ENCODE measurements at regions not wholly inside any gene's neighbourhood (a gene's known extent, or its start where the extent isn't known, plus 50 kb on each side); places are given as distances from the start of the nearest gene placed in this dataset.

DNA sequence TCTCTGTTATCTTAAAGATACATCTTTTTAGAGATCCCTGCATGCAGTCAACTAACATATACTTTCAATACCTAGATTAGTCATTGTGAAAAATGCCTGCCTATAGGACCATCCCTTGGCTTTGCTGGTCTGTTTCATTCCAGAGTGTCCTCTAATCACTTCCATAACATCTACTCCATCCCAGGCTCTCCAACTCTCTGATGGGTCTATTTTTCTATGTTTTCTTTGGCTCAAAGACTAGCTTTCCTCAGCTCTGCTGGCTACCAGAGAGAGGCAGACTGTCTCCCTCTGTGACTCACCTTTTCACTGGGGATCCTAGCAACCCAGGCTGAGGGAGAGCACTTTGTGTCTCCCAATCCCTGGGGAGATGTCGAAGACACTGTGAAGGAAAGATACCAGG lies 547.7 kb upstream of the MCTP2 start:
- H4K20me1 ChIP-seq (ENCODE audit: insufficient read depth), result no peaks in the 10 kb centered on the region
- no peaks in the 10 kb centered on the region for H3K4me1 ChIP-seq (ENCODE audit: control insufficient read depth in 1 of 2, insufficient read depth in 2 of 2, low read depth in 1 of 2, low read length in 1 of 2)
- H3K9me3 ChIP-seq, result no peaks in the 10 kb centered on the region
- H3K79me2 ChIP-seq (ENCODE audit: insufficient read depth), result no peaks in the 10 kb centered on the region
- no peaks in the 10 kb centered on the region for H3K27me3 ChIP-seq (ENCODE audit: insufficient read depth)
- no peaks in the 10 kb centered on the region for H3K36me3 ChIP-seq (replicated peaks in 1 of 2; ENCODE audit: control insufficient read depth in 1 of 2, insufficient read depth in 2 of 2, low read length in 1 of 2)
- no peak for TF ChIP-seq FOXJ3 (CRISPR knock-in tag; IDR thresholded peaks at IDR 0.05)
- no peak for TF ChIP-seq NRF1 (IDR thresholded peaks at IDR 0.05; ENCODE audit: low read depth, low read length)
- no peak overlapping the region for H3K9ac ChIP-seq
- no peak overlapping the region for H3K4me3 ChIP-seq (ENCODE audit: low read depth in 2 of 2, low read length in 1 of 2)
- no peaks in the 10 kb centered on the region for H3F3A ChIP-seq (replicated peaks; ENCODE audit: insufficient read depth)
- ChIA-PET POLR2A (no interaction called here), CTCF (interaction anchor here (1.5 kb wide), 1 partner anchor 436 kb away, joined by 5 read pairs; no protein-coding TSS in a partner anchor)
- WGBS (ENCODE audit: low lambda C conversion rate), result 0% methylated on average over 1 of the region's 1 CpG
- H3K4me2 ChIP-seq, result no peak overlapping the region
- no peaks in the 10 kb centered on the region for H3K9me2 ChIP-seq
- no peak overlapping the region for H3K27ac ChIP-seq (ENCODE audit: low read depth in 2 of 2, low read length in 1 of 2)
- DNase-seq, result no peak
- H2AFZ ChIP-seq (ENCODE audit: low read depth), result no peak overlapping the region

DNA sequence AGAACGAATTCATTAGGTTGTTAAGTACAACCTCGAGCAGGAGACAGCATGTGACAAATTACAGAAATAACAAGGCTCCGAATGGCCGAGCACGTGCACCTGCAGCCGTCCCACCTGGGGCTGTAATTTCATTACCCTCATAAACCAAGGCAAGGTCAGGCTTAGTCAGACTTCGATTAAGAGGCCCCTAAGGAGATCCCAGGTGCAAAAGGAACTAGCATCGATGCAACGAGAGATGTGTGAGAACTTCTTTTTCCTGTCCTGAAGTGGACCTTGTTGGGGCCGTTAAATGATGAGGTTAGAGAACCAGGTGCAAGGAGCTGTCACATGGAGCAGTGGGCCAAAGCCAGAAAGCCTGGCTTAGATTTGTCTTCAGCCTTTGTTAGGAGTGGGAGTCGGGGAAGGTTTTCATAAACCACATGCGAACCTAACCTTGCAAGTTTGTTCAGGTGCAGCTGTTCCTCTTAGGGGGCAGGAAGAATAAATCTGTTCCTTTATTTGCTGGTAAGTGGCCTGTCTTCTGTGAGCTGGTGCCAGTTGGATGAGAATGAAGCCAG lies 559.9 kb upstream of the MCTP2 start:
- Histone ChIP-seq H3K36me3 (replicated peaks in 1 of 2; ENCODE audit: control insufficient read depth in 1 of 2, insufficient read depth in 2 of 2, low read length in 1 of 2) (no peaks in the 10 kb centered on the region), H3K9ac (no peak overlapping the region), H3K79me2 (ENCODE audit: insufficient read depth) (no peaks in the 10 kb centered on the region), H3K4me3 (ENCODE audit: low read depth in 2 of 2, low read length in 1 of 2) (no peak overlapping the region), H3K4me1 (ENCODE audit: control insufficient read depth in 1 of 2, insufficient read depth in 2 of 2, low read depth in 1 of 2, low read length in 1 of 2) (no peaks in the 10 kb centered on the region), H3K27ac (ENCODE audit: low read depth in 2 of 2, low read length in 1 of 2) (no peak overlapping the region), H3K27me3 (ENCODE audit: insufficient read depth) (no peaks in the 10 kb centered on the region), H4K20me1 (ENCODE audit: insufficient read depth) (no peaks in the 10 kb centered on the region), H3K9me2 (peaks cover 7% of the 10 kb centered on the region; the same call in 1 of the 2 replicates), H3K4me2 (no peak overlapping the region), H3F3A (replicated peaks; ENCODE audit: insufficient read depth) (no peaks in the 10 kb centered on the region), H2AFZ (ENCODE audit: low read depth) (no peak overlapping the region), H3K9me3 (no peaks in the 10 kb centered on the region)
- TF ChIP-seq EP300 (IDR thresholded peaks at IDR 0.05; ENCODE audit: borderline replicate concordance in 1 of 2, low read depth in 1 of 2, low read length in 1 of 2) (no peak), RAD21 (IDR thresholded peaks at IDR 0.05; ENCODE audit: low read length) (no peak), FOXJ3 (CRISPR knock-in tag; IDR thresholded peaks at IDR 0.05) (no peak), POLR2AphosphoS5 (IDR thresholded peaks at IDR 0.05; ENCODE audit: low read depth, low read length) (no peak), TAF1 (IDR thresholded peaks at IDR 0.05; ENCODE audit: borderline replicate concordance, low read depth, low read length) (no peak), NRF1 (IDR thresholded peaks at IDR 0.05; ENCODE audit: low read depth, low read length) (no peak), GABPA (IDR thresholded peaks at IDR 0.05; ENCODE audit: low read depth) (no peak), FOXM1 (IDR thresholded peaks at IDR 0.05; ENCODE audit: low read depth) (no peak), MXI1 (IDR thresholded peaks at IDR 0.05; ENCODE audit: low read depth, low read length) (no peak), TCF12 (IDR thresholded peaks at IDR 0.05) (no peak), SIN3A (IDR thresholded peaks at IDR 0.05; ENCODE audit: borderline replicate concordance, low read depth, low read length) (no peak), SMC3 (IDR thresholded peaks at IDR 0.05; ENCODE audit: low read depth, low read length) (no peak), YY1 (IDR thresholded peaks at IDR 0.05; ENCODE audit: low read depth) (no peak), ELF1 (IDR thresholded peaks at IDR 0.05) (no peak), CTCF (IDR thresholded peaks at IDR 0.05) (no peak), TEAD4 (IDR thresholded peaks at IDR 0.05; ENCODE audit: borderline replicate concordance, insufficient read depth) (no peak), MEF2A (IDR thresholded peaks at IDR 0.05; ENCODE audit: borderline replicate concordance, low read depth) (no peak), FOSL2 (IDR thresholded peaks at IDR 0.05; ENCODE audit: borderline replicate concordance, low read depth) (no peak), MAX (IDR thresholded peaks at IDR 0.05; ENCODE audit: low read depth) (no peak)
- TF ChIP-seq, protein P1, sequence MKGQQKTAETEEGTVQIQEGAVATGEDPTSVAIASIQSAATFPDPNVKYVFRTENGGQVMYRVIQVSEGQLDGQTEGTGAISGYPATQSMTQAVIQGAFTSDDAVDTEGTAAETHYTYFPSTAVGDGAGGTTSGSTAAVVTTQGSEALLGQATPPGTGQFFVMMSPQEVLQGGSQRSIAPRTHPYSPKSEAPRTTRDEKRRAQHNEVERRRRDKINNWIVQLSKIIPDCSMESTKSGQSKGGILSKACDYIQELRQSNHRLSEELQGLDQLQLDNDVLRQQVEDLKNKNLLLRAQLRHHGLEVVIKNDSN (IDR thresholded peaks at IDR 0.05; ENCODE audit: borderline replicate concordance, low read depth), result no peak
- no peak for DNase-seq
- ChIA-PET POLR2A (no interaction called here), CTCF (no interaction called here)
- WGBS (ENCODE audit: low lambda C conversion rate), result 34% methylated on average over 12 of the region's 12 CpGs

Data from SK-N-SH (cell line).